ENCODE measurements at regions not wholly inside any gene's neighbourhood (a gene's known extent, or its start where the extent isn't known, plus 50 kb on each side); places are given as distances from the start of the nearest gene placed in this dataset.

- no peak overlapping the region for H2AFZ ChIP-seq (ENCODE audit: low read depth, low read length, poor library complexity, severe bottlenecking)
- CTCF ChIA-PET = no interaction called here
Observed at GRCh38 chr12:93256256-93256969, 121.3 kb upstream of the NUDT4 start.

More at GRCh38 chr12:93256256-93256969, 121.3 kb upstream of the NUDT4 start:
- Histone ChIP-seq H3K79me2 (ENCODE audit: insufficient read depth, low read length) (no peaks in the 10 kb centered on the region), H3K9me2 (ENCODE audit: insufficient read depth) (no peaks in the 10 kb centered on the region), H3K9ac (ENCODE audit: low read length) (no peak overlapping the region), H3K9me3 (ENCODE audit: control insufficient read depth in 1 of 2, insufficient read depth in 1 of 2, low read depth in 1 of 2, low read length in 2 of 2) (no peaks in the 10 kb centered on the region), H3K36me3 (ENCODE audit: control insufficient read depth in 1 of 2, insufficient read depth in 2 of 2, low read length in 2 of 2) (no peaks in the 10 kb centered on the region), H3K4me1 (ENCODE audit: control insufficient read depth in 1 of 2, insufficient read depth in 2 of 2, low read length in 2 of 2) (no peaks in the 10 kb centered on the region), H3K4me3 (replicated peaks in 1 of 2; ENCODE audit: low read depth in 1 of 2, low read length in 2 of 2) (no peak overlapping the region), H4K20me1 (ENCODE audit: insufficient read depth) (no peaks in the 10 kb centered on the region), H3K27ac (ENCODE audit: low read depth, low read length) (no peak overlapping the region), H3K27me3 (ENCODE audit: insufficient read depth, low read length) (no peaks in the 10 kb centered on the region), H3K4me2 (ENCODE audit: low read length) (no peak overlapping the region)
- ChIA-PET POLR2A (no interaction called here), RAD21 (ENCODE audit: low non-redundant PET in 1 of 2, low total read pairs in 2 of 2, uncharacterized antibody in 2 of 2, unreplicated experiment in 2 of 2) (no interaction called here)
- TF ChIP-seq ELF1 (IDR thresholded peaks at IDR 0.05; ENCODE audit: borderline replicate concordance, low read depth) (no peak), POLR2A (IDR thresholded peaks at IDR 0.05; ENCODE audit: borderline replicate concordance, extremely low read depth, insufficient read depth, insufficient read length) (no peak), REST (IDR thresholded peaks at IDR 0.05; ENCODE audit: low read depth) (no peak), ATF3 (IDR thresholded peaks at IDR 0.05) (no peak), CEBPB (IDR thresholded peaks at IDR 0.05; ENCODE audit: low read depth) (no peak), ZNF274 (IDR thresholded peaks at IDR 0.05; ENCODE audit: low read depth, low read length) (no peak), SRF (IDR thresholded peaks at IDR 0.05; ENCODE audit: low read depth) (no peak), ZBTB33 (IDR thresholded peaks at IDR 0.05; ENCODE audit: extremely low read depth, insufficient replicate concordance, low read length) (no peak), CTCF (IDR thresholded peaks at IDR 0.05 in 2 of 3, conservative IDR thresholded peaks at IDR 0.05 in 1 of 3; ENCODE audit: borderline replicate concordance in 1 of 3, insufficient read depth in 1 of 3, low read depth in 2 of 3, low read length in 2 of 3) (no peak), POLR2AphosphoS5 (IDR thresholded peaks at IDR 0.05; ENCODE audit: low read depth, low read length) (no peak), EZH2phosphoT487 (IDR thresholded peaks at IDR 0.05; ENCODE audit: borderline replicate concordance) (no peak)
- no TSS peak for BruUV-seq (replicated peaks)
- intact Hi-C loops (cut with micrococcal nuclease) = no loop called here
- ATAC-seq (no peak), DNase-seq (ENCODE audit: low read depth, low spot score) (no peak)
